Hematopoietic multipotent progenitor cell treated with erythropoietin and hydrocortisone succinate and interleukin-3 and kit ligand, for 6 days (in vitro differentiated cells): ENCODE measurements at regions not wholly inside any gene's neighbourhood (a gene's known extent, or its start where the extent isn't known, plus 50 kb on each side); places are given as distances from the start of the nearest gene placed in this dataset.
"Not testable (repeated sequence)": the region's sequence is repeated elsewhere in the genome, so short reads cannot be mapped to it uniquely, and the experiment has no call there.

Source experiments
- DNase-seq: peaks from one replicate; pipeline ENCODE4 v3.0.0-alpha.2; 2015

GRCh38 chr10:81136261-81136660 is 598.6 kb downstream of the SH2D4B start:
- DNase-seq, result no peak

GRCh38 chr10:81145975-81146374 is 608.3 kb downstream of the SH2D4B start:
- no peak for DNase-seq

- DNase-seq, result no peak
Observed at GRCh38 chr10:81146436-81146835, 608.7 kb downstream of the SH2D4B start.

GRCh38 chr10:81152656-81153055 is 615.0 kb downstream of the SH2D4B start:
- DNase-seq, result no peak

- DNase-seq, result no peak
Observed at GRCh38 chr10:81157681-81158080, 620.0 kb downstream of the SH2D4B start.

GRCh38 chr10:81177651-81178244 is 640.0 kb downstream of the SH2D4B start:
- no peak for DNase-seq

- no peak for DNase-seq
Observed at GRCh38 chr10:81179324-81179723, 641.6 kb downstream of the SH2D4B start.

GRCh38 chr10:81179805-81180452 is 642.2 kb downstream of the SH2D4B start:
- peak; percentile 56 for DNase-seq

GRCh38 chr10:81182296-81182695 is 644.6 kb downstream of the SH2D4B start:
- DNase-seq, result no peak

- no peak for DNase-seq
Observed at GRCh38 chr10:81192221-81192788, 654.6 kb downstream of the SH2D4B start.

GRCh38 chr10:81200801-81201200 is 663.1 kb downstream of the SH2D4B start:
- no peak for DNase-seq

GRCh38 chr10:81207359-81207758 is 667.6 kb upstream of the NRG3 start:
- DNase-seq, result not testable (repeated sequence)

- no peak for DNase-seq
Observed at GRCh38 chr10:81213370-81213769, 661.6 kb upstream of the NRG3 start.

GRCh38 chr10:81215498-81215897 is 659.5 kb upstream of the NRG3 start:
- no peak for DNase-seq

- no peak for DNase-seq
Observed at GRCh38 chr10:81216949-81217348, 658.0 kb upstream of the NRG3 start.

GRCh38 chr10:81218307-81218706 is 656.7 kb upstream of the NRG3 start:
- DNase-seq, result no peak

GRCh38 chr10:81219758-81220157 is 655.2 kb upstream of the NRG3 start:
- no peak for DNase-seq

- no peak for DNase-seq
Observed at GRCh38 chr10:81248886-81249285, 626.1 kb upstream of the NRG3 start.

- no peak for DNase-seq
Observed at GRCh38 chr10:81251457-81252115, 623.4 kb upstream of the NRG3 start.

- DNase-seq, result not testable (repeated sequence)
Observed at GRCh38 chr10:81264991-81265390, 610.0 kb upstream of the NRG3 start.

- no peak for DNase-seq
Observed at GRCh38 chr10:81270051-81270450, 604.9 kb upstream of the NRG3 start.

GRCh38 chr10:81280497-81281479 is 594.2 kb upstream of the NRG3 start:
- no peak for DNase-seq

GRCh38 chr10:81288544-81288943 is 586.5 kb upstream of the NRG3 start:
- DNase-seq, result no peak
